Nephron (organoid): ENCODE measurements at regions not wholly inside any gene's neighbourhood (a gene's known extent, or its start where the extent isn't known, plus 50 kb on each side); places are given as distances from the start of the nearest gene placed in this dataset.

ENCODE experiments used
- H3K27ac Mint-ChIP-seq, 3 experiments: 2 replicates each; pipeline ENCODE4 v1.8.0; 2020; ENCODE audit warnings: mixed read lengths in 3 of 3, mild to moderate bottlenecking in 2 of 3, moderate library complexity in 1 of 3
- H3K27me3 Mint-ChIP-seq: 2 replicates; pipeline ENCODE4 v1.8.0; 2021; ENCODE audit warnings: low read depth, mild to moderate bottlenecking, moderate library complexity, mixed read lengths
- H3K36me3 Mint-ChIP-seq: 2 replicates; pipeline ENCODE4 v1.8.0; 2020; ENCODE audit warnings: low read depth, mixed read lengths
- H3K4me1 Mint-ChIP-seq: 2 replicates; pipeline ENCODE4 v1.8.0; 2020; ENCODE audit warnings: mixed read lengths
- H3K4me3 Mint-ChIP-seq, 3 experiments: 2 replicates each; pipeline ENCODE4 v1.8.0; 2020; ENCODE audit warnings: mild to moderate bottlenecking in 3 of 3, mixed read lengths in 3 of 3, moderate library complexity in 2 of 3
- H3K9me3 Mint-ChIP-seq: 2 replicates; pipeline ENCODE4 v1.8.0; 2020; ENCODE audit warnings: mixed read lengths
- CTCF ChIP-seq, 3 experiments: fragments of 200-600 bp; sonication (generic); IDR thresholded peaks; one replicate each; pipeline ENCODE4 v1.5.0; 2021; ENCODE audit warnings: antibody characterized with exemption in 3 of 3; ENCODE audit not compliant: unreplicated experiment in 3 of 3

- peaks cover 5% of the 10 kb centered on the region for H3K9me3 Mint-ChIP-seq
- no peak for TF ChIP-seq CTCF (IDR thresholded peaks at IDR 0.05; ENCODE audit: unreplicated experiment in 3 of 3)
Measured at GRCh38 chr20:60512443-60512842, 554.2 kb downstream of the CDH26 start.

GRCh38 chr20:60513141-60513540 lies 554.9 kb downstream of the CDH26 start:
- Mint-ChIP-seq H3K27ac (no peak overlapping the region), H3K36me3 (no peaks in the 10 kb centered on the region), H3K4me1 (peaks cover 6% of the 10 kb centered on the region), H3K27me3 (peaks cover 20% of the 10 kb centered on the region), H3K4me3 (no peak overlapping the region), H3K9me3 (peaks cover 5% of the 10 kb centered on the region)
- TF ChIP-seq CTCF (IDR thresholded peaks at IDR 0.05; ENCODE audit: unreplicated experiment in 3 of 3) = no peak

More at GRCh38 chr20:60512443-60512842, 554.2 kb downstream of the CDH26 start:
- Mint-ChIP-seq H3K36me3 (no peaks in the 10 kb centered on the region), H3K4me1 (peaks cover 6% of the 10 kb centered on the region), H3K27me3 (peaks cover 18% of the 10 kb centered on the region), H3K4me3 (no peak overlapping the region), H3K27ac (no peak overlapping the region)

GRCh38 chr20:60516442-60516841 lies 558.2 kb downstream of the CDH26 start:
- no peak for TF ChIP-seq CTCF (IDR thresholded peaks at IDR 0.05; ENCODE audit: unreplicated experiment in 3 of 3)
- Mint-ChIP-seq H3K36me3 (no peaks in the 10 kb centered on the region), H3K27me3 (peaks cover 18% of the 10 kb centered on the region), H3K4me3 (no peak overlapping the region), H3K27ac (no peak overlapping the region), H3K9me3 (peaks cover 5% of the 10 kb centered on the region), H3K4me1 (no peaks in the 10 kb centered on the region)

GRCh38 chr20:60518022-60518421 lies 559.8 kb downstream of the CDH26 start:
- no peak overlapping the region for H3K27ac Mint-ChIP-seq
- no peaks in the 10 kb centered on the region for H3K4me1 Mint-ChIP-seq
- H3K9me3 Mint-ChIP-seq = peaks cover 3% of the 10 kb centered on the region
- H3K4me3 Mint-ChIP-seq = no peak overlapping the region
- H3K27me3 Mint-ChIP-seq = peaks cover 8% of the 10 kb centered on the region
- no peaks in the 10 kb centered on the region for H3K36me3 Mint-ChIP-seq
- no peak for TF ChIP-seq CTCF (IDR thresholded peaks at IDR 0.05; ENCODE audit: unreplicated experiment in 3 of 3)

- Mint-ChIP-seq H3K9me3 (peaks cover 6% of the 10 kb centered on the region), H3K4me3 (no peak overlapping the region), H3K27ac (no peak overlapping the region), H3K27me3 (peaks cover 21% of the 10 kb centered on the region), H3K4me1 (peaks cover 13% of the 10 kb centered on the region), H3K36me3 (no peaks in the 10 kb centered on the region)
- TF ChIP-seq CTCF (IDR thresholded peaks at IDR 0.05; ENCODE audit: unreplicated experiment in 3 of 3) = no peak
Measured at GRCh38 chr20:60525397-60525796, 567.2 kb downstream of the CDH26 start.

- Mint-ChIP-seq H3K9me3 (peaks cover 6% of the 10 kb centered on the region), H3K4me3 (no peak overlapping the region), H3K27ac (no peak overlapping the region), H3K27me3 (peaks cover 21% of the 10 kb centered on the region), H3K36me3 (no peaks in the 10 kb centered on the region), H3K4me1 (peaks cover 13% of the 10 kb centered on the region)
- no peak for TF ChIP-seq CTCF (IDR thresholded peaks at IDR 0.05; ENCODE audit: unreplicated experiment in 3 of 3)
Measured at GRCh38 chr20:60527656-60528055, 569.4 kb downstream of the CDH26 start.
